IPS-20b (cell line): ENCODE measurements at regions not wholly inside any gene's neighbourhood (a gene's known extent, or its start where the extent isn't known, plus 50 kb on each side); places are given as distances from the start of the nearest gene placed in this dataset.
"Not testable (repeated sequence)": the region's sequence is repeated elsewhere in the genome, so short reads cannot be mapped to it uniquely, and the experiment has no call there.

Experiments
- H3K27ac ChIP-seq: one replicate; pipeline ENCODE4 v1.5.1; 2013; ENCODE audit warnings: low read length
- H3K27me3 ChIP-seq: 2 replicates; pipeline ENCODE4 v1.6.1; 2013; ENCODE audit warnings: mild to moderate bottlenecking, low read length, inconsistent platforms; ENCODE audit not compliant: insufficient read depth
- H3K36me3 ChIP-seq: 2 replicates; pipeline ENCODE4 v1.6.1; 2013; ENCODE audit warnings: low read depth, mild to moderate bottlenecking, inconsistent platforms, low read length, moderate library complexity; ENCODE audit not compliant: insufficient read depth
- H3K4me1 ChIP-seq: 2 replicates; pipeline ENCODE4 v1.6.1; 2013; ENCODE audit warnings: mild to moderate bottlenecking, control low read depth, inconsistent platforms, low read length, moderate library complexity; ENCODE audit not compliant: insufficient read depth
- H3K4me3 ChIP-seq: 2 replicates; pipeline ENCODE4 v1.5.1; 2013; ENCODE audit warnings: mild to moderate bottlenecking, low read length, inconsistent platforms
- H3K9ac ChIP-seq: 2 replicates; pipeline ENCODE4 v1.6.1; 2013; ENCODE audit warnings: low read depth, mild to moderate bottlenecking, inconsistent platforms, low read length, moderate library complexity
- H3K9me3 ChIP-seq: 2 replicates; pipeline ENCODE4 v1.6.1; 2013; ENCODE audit warnings: mild to moderate bottlenecking, low read depth, low read length, inconsistent platforms; ENCODE audit not compliant: insufficient read depth

DNA sequence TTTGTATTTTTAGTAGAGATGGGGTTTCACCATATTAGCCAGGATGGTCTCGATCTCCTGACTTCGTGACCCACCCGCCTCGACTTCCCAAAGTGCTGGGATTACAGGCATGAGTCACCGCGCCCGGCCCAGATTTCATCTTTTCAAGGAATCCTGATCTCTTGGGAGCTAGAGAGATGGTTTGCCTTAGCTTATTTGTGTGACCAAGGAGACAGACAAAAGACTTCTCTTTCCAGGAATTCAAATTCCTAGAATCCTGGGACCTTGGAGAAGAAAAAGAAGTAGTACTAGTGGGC is 337.1 kb upstream of the KLF4 start:
- H3K4me3 ChIP-seq, H3K9ac ChIP-seq, H3K36me3 ChIP-seq, H3K27me3 ChIP-seq, H3K27ac ChIP-seq, H3K4me1 ChIP-seq, H3K9me3 ChIP-seq: not testable (repeated sequence)

GRCh38 chr9:107824556-107824955 is 335.0 kb upstream of the KLF4 start:
- Histone ChIP-seq H3K9me3 (no peaks in the 10 kb centered on the region), H3K27me3 (no peaks in the 10 kb centered on the region; the same call in 1 of the 2 replicates), H3K9ac (no peak overlapping the region), H3K4me3 (no peak overlapping the region), H3K27ac (no peak overlapping the region), H3K4me1 (peaks cover 8% of the 10 kb centered on the region; the same call in 1 of the 2 replicates), H3K36me3 (no peaks in the 10 kb centered on the region)

DNA sequence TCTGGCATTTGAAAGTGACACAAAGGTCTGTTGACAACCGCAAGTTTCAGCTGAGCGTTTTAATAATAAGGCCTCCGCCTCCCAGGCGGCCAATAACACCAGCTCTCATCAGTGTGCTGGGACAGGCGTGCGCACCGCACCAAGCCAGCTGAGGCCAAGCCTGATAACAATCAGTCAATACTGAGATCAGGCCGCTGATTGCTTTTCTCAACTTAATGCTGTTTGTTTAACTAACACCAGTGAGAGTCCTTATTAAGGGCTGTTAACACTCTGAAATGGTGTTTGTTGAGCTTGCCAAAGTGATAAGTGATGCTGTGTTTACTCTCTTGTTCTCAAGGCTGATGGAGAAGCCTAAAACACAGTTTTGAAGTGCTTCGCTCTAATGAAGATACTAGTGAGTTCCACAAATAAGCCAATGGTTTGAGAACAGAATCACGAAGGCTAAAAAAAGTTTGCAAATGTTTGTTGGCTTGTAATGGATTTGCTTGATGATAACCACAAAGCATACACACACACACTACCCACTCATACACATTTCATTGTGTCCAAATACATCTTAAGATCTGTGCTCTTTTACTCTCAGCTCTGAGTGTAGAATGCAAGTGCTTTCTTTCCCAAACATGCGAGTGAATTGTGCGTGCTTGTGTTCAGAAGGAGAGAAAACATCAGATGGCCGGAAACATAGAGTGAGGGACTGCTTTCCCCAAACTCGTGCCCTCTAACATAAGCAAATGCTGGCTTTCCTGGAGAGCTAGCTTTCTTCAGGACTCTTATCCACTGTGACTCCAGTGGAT is 330.4 kb upstream of the KLF4 start:
- no peaks in the 10 kb centered on the region for H3K9me3 ChIP-seq
- no peak overlapping the region for H3K9ac ChIP-seq
- H3K4me1 ChIP-seq: peaks cover 13% of the 10 kb centered on the region; the same call in 1 of the 2 replicates
- H3K27ac ChIP-seq: no peak overlapping the region
- no peaks in the 10 kb centered on the region; the same call in 1 of the 2 replicates for H3K27me3 ChIP-seq
- H3K36me3 ChIP-seq: no peaks in the 10 kb centered on the region
- H3K4me3 ChIP-seq: no peak overlapping the region

DNA sequence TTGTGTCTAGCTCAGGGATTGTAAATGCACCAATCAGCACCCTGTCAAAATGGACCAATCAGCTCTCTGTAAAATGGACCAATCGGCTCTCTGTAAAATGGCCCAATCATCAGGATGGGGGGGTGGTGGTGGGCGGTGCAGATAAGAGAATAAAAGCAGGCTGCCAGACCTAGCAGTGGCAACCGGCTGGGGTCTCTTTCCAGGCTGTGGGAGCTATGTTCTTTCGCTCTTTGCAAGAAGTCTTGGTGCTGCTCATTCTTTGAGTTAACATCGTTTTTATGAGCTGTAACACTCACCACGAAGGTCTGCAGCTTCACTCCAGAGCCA is 328.9 kb upstream of the KLF4 start:
- not testable (repeated sequence) for H3K27me3 ChIP-seq, H3K27ac ChIP-seq, H3K9me3 ChIP-seq, H3K4me3 ChIP-seq, H3K36me3 ChIP-seq, H3K9ac ChIP-seq
- H3K4me1 ChIP-seq: peaks cover 13% of the 10 kb centered on the region; the same call in 1 of the 2 replicates

GRCh38 chr9:107817595-107818502 is 328.3 kb upstream of the KLF4 start:
- H3K9me3 ChIP-seq, H3K27ac ChIP-seq, H3K27me3 ChIP-seq: not testable (repeated sequence)

DNA sequence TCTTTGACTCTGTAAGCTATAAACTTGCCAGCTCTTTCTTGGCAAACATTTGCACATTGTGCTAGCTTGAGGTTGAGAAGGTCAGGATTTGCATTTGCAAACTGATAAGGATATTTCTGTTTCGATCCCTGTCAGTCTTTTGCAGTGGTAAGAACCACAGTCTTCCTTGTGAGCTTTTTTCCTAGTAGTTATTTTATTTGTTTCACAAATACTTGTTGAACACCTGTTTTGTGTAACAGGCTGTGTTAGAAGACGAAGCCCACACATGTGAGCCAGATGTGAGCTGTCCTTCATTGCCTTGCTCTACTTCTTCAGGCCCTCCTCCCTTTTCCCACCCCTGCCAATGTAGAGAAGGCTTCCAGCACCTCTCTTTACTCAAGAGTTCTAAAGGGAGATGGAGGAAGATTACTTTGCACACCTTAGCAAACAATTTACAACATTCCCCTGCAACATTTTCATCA is 327.0 kb upstream of the KLF4 start:
- H3K4me1 ChIP-seq: peaks cover 13% of the 10 kb centered on the region; the same call in 1 of the 2 replicates
- no peaks in the 10 kb centered on the region for H3K9me3 ChIP-seq
- no peak overlapping the region for H3K9ac ChIP-seq
- H3K4me3 ChIP-seq: no peak overlapping the region
- no peak overlapping the region for H3K27ac ChIP-seq
- no peaks in the 10 kb centered on the region; the same call in 1 of the 2 replicates for H3K27me3 ChIP-seq
- no peaks in the 10 kb centered on the region for H3K36me3 ChIP-seq

More at GRCh38 chr9:107817595-107818502, 328.3 kb upstream of the KLF4 start:
- H3K9ac ChIP-seq, H3K36me3 ChIP-seq, H3K4me3 ChIP-seq: not testable (repeated sequence)
- peaks cover 13% of the 10 kb centered on the region; the same call in 1 of the 2 replicates for H3K4me1 ChIP-seq

GRCh38 chr9:107815782-107816560 is 326.4 kb upstream of the KLF4 start:
- Histone ChIP-seq H3K9me3 (no peaks in the 10 kb centered on the region), H3K27ac (no peak overlapping the region), H3K27me3 (no peaks in the 10 kb centered on the region; the same call in 1 of the 2 replicates), H3K4me3 (no peak overlapping the region), H3K4me1 (peaks cover 13% of the 10 kb centered on the region; the same call in 1 of the 2 replicates), H3K36me3 (no peaks in the 10 kb centered on the region), H3K9ac (no peak overlapping the region)

DNA sequence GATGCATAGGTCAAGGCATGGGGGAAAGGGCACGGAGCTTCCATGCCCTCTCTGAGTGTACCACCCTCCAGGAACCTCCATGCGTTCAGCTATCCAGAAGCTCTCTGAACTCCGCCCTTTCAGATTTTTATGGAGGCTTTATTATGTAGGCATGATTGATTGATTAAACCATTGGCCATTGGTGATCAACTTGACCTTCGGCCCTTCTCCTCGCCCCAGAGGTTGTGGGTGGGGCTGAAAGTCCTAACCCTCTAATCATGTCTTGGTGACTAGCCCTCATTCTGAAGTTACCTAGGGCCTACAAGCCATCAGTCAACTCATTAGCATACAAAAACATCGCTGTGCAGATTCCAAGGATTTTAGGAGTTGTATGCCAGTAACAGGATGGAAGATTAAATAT is 323.7 kb upstream of the KLF4 start:
- no peaks in the 10 kb centered on the region for H3K9me3 ChIP-seq
- no peaks in the 10 kb centered on the region; the same call in 1 of the 2 replicates for H3K27me3 ChIP-seq
- no peak overlapping the region for H3K9ac ChIP-seq
- no peaks in the 10 kb centered on the region for H3K4me1 ChIP-seq
- H3K36me3 ChIP-seq: no peaks in the 10 kb centered on the region
- no peak overlapping the region for H3K4me3 ChIP-seq
- no peak overlapping the region for H3K27ac ChIP-seq

- H3K27me3 ChIP-seq: no peaks in the 10 kb centered on the region; the same call in 1 of the 2 replicates
- H3K36me3 ChIP-seq: no peaks in the 10 kb centered on the region
- H3K9me3 ChIP-seq: no peaks in the 10 kb centered on the region
- H3K4me1 ChIP-seq: no peaks in the 10 kb centered on the region
- no peak overlapping the region for H3K27ac ChIP-seq
- H3K4me3 ChIP-seq: no peak overlapping the region
- no peak overlapping the region for H3K9ac ChIP-seq
These were observed 320.9 kb upstream of the KLF4 start for GRCh38 chr9:107810461-107810961.

GRCh38 chr9:107809871-107810460 is 320.4 kb upstream of the KLF4 start:
- H3K4me1 ChIP-seq: no peaks in the 10 kb centered on the region
- H3K9me3 ChIP-seq: no peaks in the 10 kb centered on the region
- no peaks in the 10 kb centered on the region; the same call in 1 of the 2 replicates for H3K27me3 ChIP-seq
- H3K9ac ChIP-seq: no peak overlapping the region
- no peak overlapping the region for H3K27ac ChIP-seq
- H3K36me3 ChIP-seq: no peaks in the 10 kb centered on the region
- no peak overlapping the region for H3K4me3 ChIP-seq

DNA sequence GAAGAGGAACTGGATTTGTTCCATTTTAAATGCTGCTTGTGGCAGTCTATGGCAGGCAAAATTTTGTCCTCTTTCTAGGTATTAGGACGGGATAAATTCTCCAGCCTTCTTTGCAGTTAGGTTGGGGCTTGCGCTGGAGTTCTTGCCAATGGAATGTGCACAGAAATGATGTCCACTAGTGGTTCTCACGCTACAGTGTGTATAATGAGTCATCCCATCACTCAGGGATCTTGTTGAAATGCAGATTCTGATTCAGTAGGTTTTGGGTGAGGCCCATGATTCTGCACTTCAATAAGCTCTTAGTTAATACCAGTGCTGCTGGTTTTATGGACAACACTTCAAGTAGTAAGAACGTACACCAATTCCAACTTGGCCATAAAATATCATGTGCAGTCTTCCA is 317.6 kb upstream of the KLF4 start:
- Histone ChIP-seq H3K4me3 (no peak overlapping the region), H3K36me3 (no peaks in the 10 kb centered on the region), H3K9me3 (no peaks in the 10 kb centered on the region), H3K4me1 (no peaks in the 10 kb centered on the region), H3K9ac (no peak overlapping the region), H3K27me3 (no peaks in the 10 kb centered on the region; the same call in 1 of the 2 replicates), H3K27ac (no peak overlapping the region)
